ENCODE measurements at regions not wholly inside any gene's neighbourhood (a gene's known extent, or its start where the extent isn't known, plus 50 kb on each side); places are given as distances from the start of the nearest gene placed in this dataset.

GRCh38 chr7:135833642-135834041 is 85.0 kb upstream of the FAM180A start:
- TF ChIP-seq, protein P1, sequence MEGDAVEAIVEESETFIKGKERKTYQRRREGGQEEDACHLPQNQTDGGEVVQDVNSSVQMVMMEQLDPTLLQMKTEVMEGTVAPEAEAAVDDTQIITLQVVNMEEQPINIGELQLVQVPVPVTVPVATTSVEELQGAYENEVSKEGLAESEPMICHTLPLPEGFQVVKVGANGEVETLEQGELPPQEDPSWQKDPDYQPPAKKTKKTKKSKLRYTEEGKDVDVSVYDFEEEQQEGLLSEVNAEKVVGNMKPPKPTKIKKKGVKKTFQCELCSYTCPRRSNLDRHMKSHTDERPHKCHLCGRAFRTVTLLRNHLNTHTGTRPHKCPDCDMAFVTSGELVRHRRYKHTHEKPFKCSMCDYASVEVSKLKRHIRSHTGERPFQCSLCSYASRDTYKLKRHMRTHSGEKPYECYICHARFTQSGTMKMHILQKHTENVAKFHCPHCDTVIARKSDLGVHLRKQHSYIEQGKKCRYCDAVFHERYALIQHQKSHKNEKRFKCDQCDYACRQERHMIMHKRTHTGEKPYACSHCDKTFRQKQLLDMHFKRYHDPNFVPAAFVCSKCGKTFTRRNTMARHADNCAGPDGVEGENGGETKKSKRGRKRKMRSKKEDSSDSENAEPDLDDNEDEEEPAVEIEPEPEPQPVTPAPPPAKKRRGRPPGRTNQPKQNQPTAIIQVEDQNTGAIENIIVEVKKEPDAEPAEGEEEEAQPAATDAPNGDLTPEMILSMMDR (IDR thresholded peaks at IDR 0.05) = no peak
- no peak for TF ChIP-seq POLR2A (IDR thresholded peaks at IDR 0.05)

Measured in Peyer's patch (tissue), 4 donors.